ENCODE measurements at regions not wholly inside any gene's neighbourhood (a gene's known extent, or its start where the extent isn't known, plus 50 kb on each side); places are given as distances from the start of the nearest gene placed in this dataset.

DNA sequence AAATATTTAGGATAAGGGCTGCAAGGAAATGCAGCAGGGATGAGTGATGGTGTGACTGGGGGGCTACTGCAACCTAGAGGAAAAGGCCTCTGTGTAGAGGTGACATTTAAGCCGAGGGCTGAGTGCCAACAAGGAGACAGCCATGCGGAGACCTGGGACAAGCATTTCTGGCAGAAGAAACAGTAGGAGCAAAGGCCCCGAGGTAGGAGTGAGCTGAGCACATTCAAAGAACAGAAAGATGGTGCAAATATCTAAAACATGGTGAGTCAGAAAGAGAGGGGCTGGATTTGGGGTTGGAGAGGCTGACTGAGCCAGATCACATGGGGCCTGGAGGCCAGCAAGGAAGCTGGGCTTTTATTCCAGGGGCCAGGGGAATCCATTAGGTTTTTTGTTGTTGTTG is 55.1 kb upstream of the INCENP start:
- TF ChIP-seq SIN3A (IDR thresholded peaks at IDR 0.05; ENCODE audit: borderline replicate concordance, insufficient read depth, low read length) = no peak
- TF ChIP-seq, protein P1, sequence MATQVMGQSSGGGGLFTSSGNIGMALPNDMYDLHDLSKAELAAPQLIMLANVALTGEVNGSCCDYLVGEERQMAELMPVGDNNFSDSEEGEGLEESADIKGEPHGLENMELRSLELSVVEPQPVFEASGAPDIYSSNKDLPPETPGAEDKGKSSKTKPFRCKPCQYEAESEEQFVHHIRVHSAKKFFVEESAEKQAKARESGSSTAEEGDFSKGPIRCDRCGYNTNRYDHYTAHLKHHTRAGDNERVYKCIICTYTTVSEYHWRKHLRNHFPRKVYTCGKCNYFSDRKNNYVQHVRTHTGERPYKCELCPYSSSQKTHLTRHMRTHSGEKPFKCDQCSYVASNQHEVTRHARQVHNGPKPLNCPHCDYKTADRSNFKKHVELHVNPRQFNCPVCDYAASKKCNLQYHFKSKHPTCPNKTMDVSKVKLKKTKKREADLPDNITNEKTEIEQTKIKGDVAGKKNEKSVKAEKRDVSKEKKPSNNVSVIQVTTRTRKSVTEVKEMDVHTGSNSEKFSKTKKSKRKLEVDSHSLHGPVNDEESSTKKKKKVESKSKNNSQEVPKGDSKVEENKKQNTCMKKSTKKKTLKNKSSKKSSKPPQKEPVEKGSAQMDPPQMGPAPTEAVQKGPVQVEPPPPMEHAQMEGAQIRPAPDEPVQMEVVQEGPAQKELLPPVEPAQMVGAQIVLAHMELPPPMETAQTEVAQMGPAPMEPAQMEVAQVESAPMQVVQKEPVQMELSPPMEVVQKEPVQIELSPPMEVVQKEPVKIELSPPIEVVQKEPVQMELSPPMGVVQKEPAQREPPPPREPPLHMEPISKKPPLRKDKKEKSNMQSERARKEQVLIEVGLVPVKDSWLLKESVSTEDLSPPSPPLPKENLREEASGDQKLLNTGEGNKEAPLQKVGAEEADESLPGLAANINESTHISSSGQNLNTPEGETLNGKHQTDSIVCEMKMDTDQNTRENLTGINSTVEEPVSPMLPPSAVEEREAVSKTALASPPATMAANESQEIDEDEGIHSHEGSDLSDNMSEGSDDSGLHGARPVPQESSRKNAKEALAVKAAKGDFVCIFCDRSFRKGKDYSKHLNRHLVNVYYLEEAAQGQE (IDR thresholded peaks at IDR 0.05; ENCODE audit: insufficient read depth in 1 of 2, low read depth in 2 of 2, low read length in 2 of 2) = no peak
- TF ChIP-seq POLR2AphosphoS5 (IDR thresholded peaks at IDR 0.05; ENCODE audit: low read depth, low read length) = no peak
- TF ChIP-seq FOXP2 (optimal IDR thresholded peaks at IDR 0.05; ENCODE audit: borderline replicate concordance, extremely low read depth, extremely low read length, insufficient read depth) = no peak
- no peak for TF ChIP-seq TAF1 (IDR thresholded peaks at IDR 0.05; ENCODE audit: borderline replicate concordance, insufficient read depth, low read length)

DNA sequence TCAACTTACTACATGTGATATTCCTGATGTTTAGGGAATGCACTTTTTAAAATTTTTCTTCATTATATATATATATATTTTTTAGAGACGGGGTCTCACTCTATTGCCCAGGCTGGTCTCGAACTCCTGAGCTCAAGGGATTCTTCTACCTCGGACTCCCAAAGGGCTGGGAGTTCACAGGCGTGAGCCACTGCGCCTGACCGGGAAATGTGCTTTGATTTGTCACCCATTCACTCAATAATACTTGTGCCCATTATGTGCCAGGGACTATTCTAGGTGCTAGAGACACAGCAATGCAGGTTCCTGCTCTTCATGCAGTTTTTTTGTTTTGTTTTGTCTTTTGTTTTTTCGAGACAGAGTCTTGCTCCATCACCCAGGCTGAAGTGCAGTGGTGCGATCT is 56.1 kb upstream of the INCENP start:
- TF ChIP-seq FOXP2 (optimal IDR thresholded peaks at IDR 0.05; ENCODE audit: borderline replicate concordance, extremely low read depth, extremely low read length, insufficient read depth) (no peak), TAF1 (IDR thresholded peaks at IDR 0.05; ENCODE audit: borderline replicate concordance, insufficient read depth, low read length) (no peak), SIN3A (IDR thresholded peaks at IDR 0.05; ENCODE audit: borderline replicate concordance, insufficient read depth, low read length) (no peak), POLR2AphosphoS5 (IDR thresholded peaks at IDR 0.05; ENCODE audit: low read depth, low read length) (no peak)
- TF ChIP-seq, protein P1 (IDR thresholded peaks at IDR 0.05; ENCODE audit: insufficient read depth in 1 of 2, low read depth in 2 of 2, low read length in 2 of 2) = no peak

DNA sequence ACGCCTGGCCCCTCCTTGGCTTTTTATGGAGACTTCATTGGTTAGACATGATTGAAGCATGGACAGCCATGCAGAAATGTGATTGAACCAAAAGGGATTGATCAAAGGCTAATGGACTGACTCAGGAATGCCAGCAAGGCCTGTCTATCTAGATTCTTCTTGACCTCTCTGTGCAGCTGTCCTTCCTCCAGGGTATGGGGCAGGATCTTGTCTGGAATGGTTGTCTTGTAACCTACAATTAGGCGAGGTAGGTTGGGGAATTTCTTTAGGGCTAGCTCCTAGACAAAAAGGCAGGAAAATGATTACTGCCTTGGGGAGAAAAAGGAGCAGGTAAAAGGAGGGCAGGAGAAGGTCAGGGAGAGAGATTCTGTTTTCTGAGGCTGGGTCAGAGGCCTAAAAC is 59.6 kb upstream of the INCENP start:
- no peak for TF ChIP-seq SIN3A (IDR thresholded peaks at IDR 0.05; ENCODE audit: borderline replicate concordance, insufficient read depth, low read length)
- TF ChIP-seq, protein P1 (IDR thresholded peaks at IDR 0.05; ENCODE audit: insufficient read depth in 1 of 2, low read depth in 2 of 2, low read length in 2 of 2) = no peak
- no peak for TF ChIP-seq POLR2AphosphoS5 (IDR thresholded peaks at IDR 0.05; ENCODE audit: low read depth, low read length)
- TF ChIP-seq FOXP2 (optimal IDR thresholded peaks at IDR 0.05; ENCODE audit: borderline replicate concordance, extremely low read depth, extremely low read length, insufficient read depth) = no peak
- no peak for TF ChIP-seq TAF1 (IDR thresholded peaks at IDR 0.05; ENCODE audit: borderline replicate concordance, insufficient read depth, low read length)

DNA sequence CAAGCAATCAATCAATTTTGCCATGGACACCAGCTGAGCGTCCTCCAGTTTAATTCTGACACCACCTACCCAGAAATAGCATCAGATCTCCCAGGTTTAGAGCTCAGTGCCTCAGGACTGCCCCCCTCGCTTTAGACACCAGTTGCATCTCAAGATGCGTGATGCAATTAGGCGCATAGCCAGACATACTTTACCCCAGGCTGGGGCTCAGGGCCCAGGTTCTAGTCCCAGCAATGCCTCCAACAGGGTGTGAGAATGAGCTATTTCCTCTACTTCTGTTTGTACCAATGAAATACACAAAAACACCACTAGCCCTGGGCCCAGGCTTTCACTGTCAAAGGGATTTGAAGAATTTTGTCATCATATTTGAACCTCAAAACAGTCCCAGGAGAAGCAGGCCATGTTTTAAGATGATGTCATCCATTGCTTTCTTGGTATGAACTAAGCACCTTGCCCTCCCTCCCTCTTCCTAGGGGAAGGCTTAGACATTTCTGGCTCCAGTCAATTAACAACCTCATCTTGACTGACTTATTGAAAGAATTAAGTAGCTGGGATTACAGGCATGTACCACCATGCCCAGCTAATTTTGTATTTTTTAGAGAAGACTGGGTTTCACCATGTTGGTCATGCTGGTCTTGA is 61.5 kb upstream of the INCENP start:
- TF ChIP-seq POLR2AphosphoS5 (IDR thresholded peaks at IDR 0.05; ENCODE audit: low read depth, low read length) = no peak
- no peak for TF ChIP-seq SIN3A (IDR thresholded peaks at IDR 0.05; ENCODE audit: borderline replicate concordance, insufficient read depth, low read length)

DNA sequence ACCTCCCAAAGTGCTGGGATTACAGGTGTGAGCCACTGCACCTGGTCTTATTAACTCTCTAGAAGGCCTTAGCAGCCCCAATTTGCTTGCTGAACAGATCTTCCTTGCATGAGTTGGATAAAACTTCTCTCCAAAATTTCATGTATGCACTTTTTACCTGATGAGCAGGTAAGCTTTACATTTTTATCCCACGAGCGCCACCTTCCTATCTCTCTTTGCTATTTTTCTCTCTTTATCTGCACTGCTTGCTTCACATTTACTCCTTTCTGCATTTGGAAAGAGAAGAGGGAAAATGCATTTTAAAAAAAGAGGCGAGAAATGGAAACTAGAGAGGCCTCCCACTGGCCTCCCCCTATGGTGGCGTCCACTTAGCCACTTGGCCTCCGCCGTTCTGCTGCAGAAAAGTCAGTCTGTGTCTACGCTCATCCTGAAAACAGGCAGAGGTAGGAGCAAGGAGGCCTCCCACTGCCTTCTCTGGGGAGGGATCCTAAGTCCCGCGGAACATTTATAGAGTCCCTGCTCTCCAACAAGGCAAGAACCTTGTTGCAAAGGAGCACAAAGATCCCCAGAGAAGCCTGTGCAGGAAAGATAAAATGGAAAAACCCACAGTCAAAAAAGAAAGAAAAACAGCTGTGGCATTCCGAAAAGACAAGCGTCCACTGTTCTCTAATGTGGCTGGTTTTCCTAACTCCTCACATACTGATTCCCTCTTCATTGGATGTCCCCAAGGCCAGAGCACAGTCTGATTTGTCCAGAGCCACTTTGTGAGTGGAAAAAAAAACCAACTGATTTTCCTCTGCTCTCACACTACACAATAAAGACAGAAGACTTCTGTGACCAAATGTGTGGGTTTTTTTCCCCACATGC is 62.2 kb upstream of the INCENP start:
- no peak for TF ChIP-seq SIN3A (IDR thresholded peaks at IDR 0.05; ENCODE audit: borderline replicate concordance, insufficient read depth, low read length)
- TF ChIP-seq FOXP2 (optimal IDR thresholded peaks at IDR 0.05; ENCODE audit: borderline replicate concordance, extremely low read depth, extremely low read length, insufficient read depth) = no peak
- TF ChIP-seq, protein P1 (IDR thresholded peaks at IDR 0.05; ENCODE audit: insufficient read depth in 1 of 2, low read depth in 2 of 2, low read length in 2 of 2) = no peak
- no peak for TF ChIP-seq TAF1 (IDR thresholded peaks at IDR 0.05; ENCODE audit: borderline replicate concordance, insufficient read depth, low read length)
- no peak for TF ChIP-seq POLR2AphosphoS5 (IDR thresholded peaks at IDR 0.05; ENCODE audit: low read depth, low read length)
